Muscle layer of duodenum (tissue), 2 donors: ENCODE measurements at regions not wholly inside any gene's neighbourhood (a gene's known extent, or its start where the extent isn't known, plus 50 kb on each side); places are given as distances from the start of the nearest gene placed in this dataset.
"Not testable (repeated sequence)": the region's sequence is repeated elsewhere in the genome, so short reads cannot be mapped to it uniquely, and the experiment has no call there.

Source experiments
- H3K27ac ChIP-seq: one replicate; pipeline ENCODE4 v1.7.0; 2013; ENCODE audit warnings: mild to moderate bottlenecking, low read length
- H3K27me3 ChIP-seq: one replicate; pipeline ENCODE4 v1.7.0; 2013; ENCODE audit warnings: low read depth, mild to moderate bottlenecking, control low read depth, low read length
- H3K36me3 ChIP-seq, 2 donors: one replicate each; pipeline ENCODE4 v1.7.0; 2013; ENCODE audit warnings: low read length in 2 of 2, control low read depth in 1 of 2, mild to moderate bottlenecking in 1 of 2; ENCODE audit not compliant: insufficient read depth in 2 of 2, control insufficient read depth in 1 of 2
- H3K4me1 ChIP-seq, 2 donors: one replicate each; pipeline ENCODE4 v1.7.0; 2013; ENCODE audit warnings: low read length in 2 of 2, mild to moderate bottlenecking in 2 of 2, control low read depth in 1 of 2, moderate library complexity in 1 of 2; ENCODE audit not compliant: insufficient read depth in 2 of 2, control insufficient read depth in 1 of 2
- H3K4me3 ChIP-seq, 2 donors: one replicate each; pipeline ENCODE4 v1.7.0; 2013; ENCODE audit warnings: low read length in 2 of 2, low read depth in 1 of 2, mild to moderate bottlenecking in 1 of 2
- H3K9me3 ChIP-seq, 2 donors: one replicate each; pipeline ENCODE4 v1.7.0; 2013; ENCODE audit warnings: low read length in 2 of 2, control low read depth in 1 of 2, mild to moderate bottlenecking in 1 of 2; ENCODE audit not compliant: control insufficient read depth in 1 of 2
- donor health status: healthy.

GRCh38 chr15:56794165-56794552, 60.9 kb upstream of the ZNF280D start:
- peaks cover 0 to 3% of the 10 kb centered on the region in 2 donors for H3K36me3 ChIP-seq
- H3K27me3 ChIP-seq: no peaks in the 10 kb centered on the region
- H3K9me3 ChIP-seq: peaks cover 0 to 4% of the 10 kb centered on the region in 2 donors
- H3K4me3 ChIP-seq: no peak overlapping the region
- H3K27ac ChIP-seq: no peak overlapping the region
- peaks cover 0 to 22% of the 10 kb centered on the region in 2 donors for H3K4me1 ChIP-seq

GRCh38 chr15:56792211-56792610, 58.9 kb upstream of the ZNF280D start:
- Histone ChIP-seq H3K27me3 (no peaks in the 10 kb centered on the region), H3K4me3 (no peak overlapping the region), H3K27ac (no peak overlapping the region), H3K9me3 (peaks cover 0 to 4% of the 10 kb centered on the region in 2 donors), H3K36me3 (peaks cover 0 to 3% of the 10 kb centered on the region in 2 donors), H3K4me1 (peaks cover 0 to 13% of the 10 kb centered on the region in 2 donors)

DNA sequence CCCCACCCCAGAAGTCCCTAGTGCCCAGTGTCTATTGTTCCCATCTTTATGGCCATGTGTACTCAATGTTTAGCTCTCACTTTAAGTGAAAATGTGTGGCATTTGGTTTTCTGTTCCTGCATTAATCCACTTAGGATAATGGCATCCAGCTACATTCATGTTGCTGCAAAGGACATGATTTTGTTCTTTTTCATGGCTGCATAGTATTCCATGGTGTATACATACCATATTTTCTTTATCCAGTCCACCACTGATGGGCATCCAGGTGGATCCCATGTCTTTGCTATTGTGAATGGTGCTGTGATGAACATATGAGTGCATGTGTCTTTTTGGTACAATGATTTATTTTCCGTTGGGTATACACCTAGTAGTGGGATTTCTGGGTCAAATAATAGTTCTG, 58.2 kb upstream of the ZNF280D start:
- H3K27ac ChIP-seq, H3K36me3 ChIP-seq, H3K27me3 ChIP-seq, H3K4me3 ChIP-seq, H3K9me3 ChIP-seq: not testable (repeated sequence)
- H3K4me1 ChIP-seq: peaks cover 0 to 11% of the 10 kb centered on the region in 2 donors

DNA sequence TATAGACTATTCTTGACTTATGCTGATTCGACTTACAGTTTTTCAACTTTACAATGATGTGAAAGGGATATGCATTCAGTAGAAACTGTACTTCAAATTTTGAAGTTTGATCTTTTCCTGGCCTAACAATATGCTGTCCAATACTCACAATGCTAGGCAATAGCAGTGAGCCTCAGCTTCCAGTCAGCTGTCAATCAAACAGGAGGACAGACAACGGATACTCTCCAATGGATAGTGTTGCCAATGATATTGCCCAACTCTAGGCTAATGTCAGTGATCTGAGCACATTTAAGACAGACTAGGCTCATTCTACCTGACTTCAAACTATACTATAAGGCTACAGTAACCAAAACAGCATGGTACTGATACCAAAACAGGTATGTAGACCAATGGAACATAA, 55.0 kb upstream of the ZNF280D start:
- peaks cover 0 to 4% of the 10 kb centered on the region in 2 donors for H3K9me3 ChIP-seq
- H3K27ac ChIP-seq: no peak overlapping the region
- H3K36me3 ChIP-seq: peaks cover 0 to 3% of the 10 kb centered on the region in 2 donors
- no peak overlapping the region for H3K4me3 ChIP-seq
- no peaks in the 10 kb centered on the region for H3K4me1 ChIP-seq
- no peaks in the 10 kb centered on the region for H3K27me3 ChIP-seq

GRCh38 chr15:56786966-56787365, 53.7 kb upstream of the ZNF280D start:
- Histone ChIP-seq H3K27ac (no peak overlapping the region), H3K4me1 (no peaks in the 10 kb centered on the region), H3K27me3 (no peaks in the 10 kb centered on the region), H3K9me3 (peaks cover 0 to 4% of the 10 kb centered on the region in 2 donors), H3K4me3 (no peak overlapping the region), H3K36me3 (peaks cover 0 to 3% of the 10 kb centered on the region in 2 donors)

DNA sequence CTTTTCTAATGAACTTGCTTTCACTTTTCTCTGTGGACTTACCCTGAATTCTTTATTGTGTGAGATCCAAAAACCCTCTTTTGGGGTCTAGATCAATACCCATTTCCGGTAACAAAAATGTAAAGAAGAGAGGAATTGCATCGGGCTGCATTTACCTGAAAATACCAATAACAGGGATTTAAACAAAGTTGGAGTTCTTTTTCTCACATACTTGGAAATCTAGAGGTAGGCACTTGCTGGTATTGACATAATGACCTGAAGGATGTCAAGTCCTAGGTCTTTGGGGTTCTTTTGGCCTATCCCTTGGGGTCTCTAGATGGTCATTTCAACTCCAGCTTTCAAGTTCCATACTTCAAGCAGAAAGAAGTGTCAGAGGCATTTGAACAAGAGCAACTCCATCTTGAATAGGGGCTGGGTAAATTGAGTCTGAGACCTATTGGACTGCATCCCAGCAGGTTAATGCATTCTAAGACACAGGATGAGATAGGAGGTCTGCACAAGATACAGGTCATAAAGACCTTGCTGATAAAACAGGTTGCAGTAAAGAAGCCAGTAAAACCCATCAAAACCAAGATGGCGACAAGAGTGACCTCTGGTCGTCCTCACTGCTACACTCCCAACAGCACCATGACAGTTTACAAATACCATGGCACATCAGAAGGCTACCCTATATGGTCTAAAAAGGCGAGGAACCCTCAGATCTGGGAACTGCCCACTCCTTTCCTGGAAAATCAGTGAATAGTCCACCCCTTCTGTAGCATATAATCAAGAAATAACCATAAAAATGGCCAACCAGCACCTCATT, 50.8 kb upstream of the ZNF280D start:
- no peaks in the 10 kb centered on the region for H3K27me3 ChIP-seq
- no peaks in the 10 kb centered on the region for H3K4me1 ChIP-seq
- no peaks in the 10 kb centered on the region for H3K9me3 ChIP-seq
- no peak overlapping the region for H3K4me3 ChIP-seq
- H3K27ac ChIP-seq: no peak overlapping the region
- no peaks in the 10 kb centered on the region for H3K36me3 ChIP-seq

- Histone ChIP-seq H3K27ac (no peak overlapping the region), H3K36me3 (no peaks in the 10 kb centered on the region), H3K9me3 (no peaks in the 10 kb centered on the region), H3K4me3 (no peak overlapping the region), H3K4me1 (no peaks in the 10 kb centered on the region), H3K27me3 (no peaks in the 10 kb centered on the region)
These were observed 50.0 kb upstream of the ZNF280D start for GRCh38 chr15:56783156-56783856.
